ENCODE measurements at regions not wholly inside any gene's neighbourhood (a gene's known extent, or its start where the extent isn't known, plus 50 kb on each side); places are given as distances from the start of the nearest gene placed in this dataset.
"Not testable (repeated sequence)": the region's sequence is repeated elsewhere in the genome, so short reads cannot be mapped to it uniquely, and the experiment has no call there.

- DNase-seq (ENCODE audit: low read depth in 2 of 2), result no peak
These were observed 1345.5 kb downstream of the TECRL start for GRCh38 chr4:63063760-63064159.

- DNase-seq (ENCODE audit: low read depth in 2 of 2), result not testable (repeated sequence)
These were observed 1346.4 kb downstream of the TECRL start for GRCh38 chr4:63062891-63063290.

- DNase-seq (ENCODE audit: low read depth in 2 of 2), result no peak
These were observed 1359.5 kb downstream of the TECRL start for GRCh38 chr4:63049726-63050125.

- no peak for DNase-seq (ENCODE audit: low read depth in 2 of 2)
These were observed 1360.0 kb downstream of the TECRL start for GRCh38 chr4:63049278-63049677.

- DNase-seq (ENCODE audit: low read depth in 2 of 2), result no peak
These were observed 1372.9 kb downstream of the TECRL start for GRCh38 chr4:63036159-63036866.

GRCh38 chr4:63029380-63029779, 1379.9 kb downstream of the TECRL start:
- no peak for DNase-seq (ENCODE audit: low read depth in 2 of 2)

GRCh38 chr4:63020661-63021060, 1388.6 kb downstream of the TECRL start:
- DNase-seq (ENCODE audit: low read depth in 2 of 2), result no peak

- no peak for DNase-seq (ENCODE audit: low read depth in 2 of 2)
These were observed 1392.0 kb downstream of the TECRL start for GRCh38 chr4:63017300-63017699.

GRCh38 chr4:62970846-62971245, 1438.4 kb downstream of the TECRL start:
- no peak for DNase-seq (ENCODE audit: low read depth in 2 of 2)

- DNase-seq (ENCODE audit: low read depth in 2 of 2), result no peak
These were observed 1448.8 kb downstream of the TECRL start for GRCh38 chr4:62960415-62960814.

- DNase-seq (ENCODE audit: low read depth in 2 of 2), result no peak
These were observed 1455.5 kb downstream of the TECRL start for GRCh38 chr4:62953752-62954151.

- no peak for DNase-seq (ENCODE audit: low read depth in 2 of 2)
These were observed 1456.9 kb downstream of the TECRL start for GRCh38 chr4:62952366-62952765.

- no peak for DNase-seq (ENCODE audit: low read depth in 2 of 2)
These were observed 1461.1 kb downstream of the TECRL start for GRCh38 chr4:62948108-62948507.

- no peak for DNase-seq (ENCODE audit: low read depth in 2 of 2)
These were observed 1469.0 kb downstream of the TECRL start for GRCh38 chr4:62940229-62940628.

GRCh38 chr4:62930884-62931283, 1478.4 kb downstream of the TECRL start:
- DNase-seq (ENCODE audit: low read depth in 2 of 2), result no peak

GRCh38 chr4:62928483-62928882, 1480.8 kb downstream of the TECRL start:
- DNase-seq (ENCODE audit: low read depth in 2 of 2), result no peak

GRCh38 chr4:62927574-62927973, 1481.7 kb downstream of the TECRL start:
- DNase-seq (ENCODE audit: low read depth in 2 of 2), result no peak

GRCh38 chr4:62923783-62924182, 1485.5 kb downstream of the TECRL start:
- DNase-seq (ENCODE audit: low read depth in 2 of 2), result no peak

GRCh38 chr4:62917649-62918048, 1491.6 kb downstream of the TECRL start:
- DNase-seq (ENCODE audit: low read depth in 2 of 2), result no peak

- no peak for DNase-seq (ENCODE audit: low read depth in 2 of 2)
These were observed 1494.5 kb downstream of the TECRL start for GRCh38 chr4:62914758-62915157.

GRCh38 chr4:62913065-62913464, 1496.2 kb downstream of the TECRL start:
- DNase-seq (ENCODE audit: low read depth in 2 of 2), result no peak

- DNase-seq (ENCODE audit: low read depth in 2 of 2), result no peak
These were observed 1496.7 kb downstream of the TECRL start for GRCh38 chr4:62912531-62912930.

GRCh38 chr4:62909238-62909637, 1500.0 kb downstream of the TECRL start:
- DNase-seq (ENCODE audit: low read depth in 2 of 2), result no peak

GRCh38 chr4:62901101-62901500, 1508.1 kb downstream of the TECRL start:
- DNase-seq (ENCODE audit: low read depth in 2 of 2), result no peak

Measured in stimulated activated CD4-positive, alpha-beta T cell treated with anti-CD3 and anti-CD28 coated beads, Interleukin-12 subunit alpha, Interleukin-12 subunit beta, amount 100 ng/mL, for 24 hours (primary cell).